H1 (cell line): ENCODE measurements at regions not wholly inside any gene's neighbourhood (a gene's known extent, or its start where the extent isn't known, plus 50 kb on each side); places are given as distances from the start of the nearest gene placed in this dataset.

Source experiments
- CTCF ChIA-PET: fragments of 300-600 bp; sonication (Branson Sonifier 250); formaldehyde crosslinking; loops from one replicate; lab custom pipeline; 2021; ENCODE audit not compliant: partially characterized antibody; lab: Charles Lee
- POLR2A ChIA-PET: fragments of 300-600 bp; sonication (Branson Sonifier 250); formaldehyde crosslinking; loops from one replicate; lab custom pipeline; 2021; ENCODE audit warnings: inconsistent platforms; ENCODE audit not compliant: partially characterized antibody; lab: Charles Lee
- DNase-seq, 2 experiments: peaks; one replicate each; pipeline versions ENCODE4 v3.0.0 to v3.0.0-alpha.2; 2010 to 2022; ENCODE audit warnings: low spot score in 2 of 2, low read depth in 1 of 2, mixed read lengths in 1 of 2
- FAIRE-seq: peaks from 2 replicates; lab custom pipeline; 2011; peaks lifted over from hg19 to GRCh38; lab: Jason Lieb, UNC
- H2AFZ ChIP-seq: 2 replicates; pipeline ENCODE4 v1.8.1; 2012; ENCODE audit warnings: low read length, inconsistent platforms
- H2AK5ac ChIP-seq: 2 replicates; pipeline ENCODE4 v1.6.1; 2013; ENCODE audit warnings: low read depth, low read length
- H2BK120ac ChIP-seq: replicated peaks from 2 replicates; pipeline ENCODE3; 2013; ENCODE audit warnings: low read depth, low read length, inconsistent platforms
- H2BK12ac ChIP-seq: 2 replicates; pipeline ENCODE4 v1.6.1; 2013; ENCODE audit warnings: low read depth, low read length
- H2BK15ac ChIP-seq: 2 replicates; pipeline ENCODE4 v1.6.1; 2013; ENCODE audit warnings: low read length
- H2BK20ac ChIP-seq: 2 replicates; pipeline ENCODE4 v1.6.1; 2013; ENCODE audit warnings: low read length
- H2BK5ac ChIP-seq: 2 replicates; pipeline ENCODE4 v1.6.1; 2013; ENCODE audit warnings: low read depth, low read length
- H3K14ac ChIP-seq: 2 replicates; pipeline ENCODE4 v1.6.1; 2013; ENCODE audit warnings: inconsistent platforms; ENCODE audit not compliant: insufficient read length
- H3K18ac ChIP-seq: 2 replicates; pipeline ENCODE4 v1.6.1; 2013; ENCODE audit warnings: low read length; ENCODE audit errors: extremely low read depth
- H3K23ac ChIP-seq: 2 replicates; pipeline ENCODE4 v1.6.1; 2013; ENCODE audit warnings: inconsistent platforms; ENCODE audit not compliant: insufficient read length
- H3K23me2 ChIP-seq: 2 replicates; pipeline ENCODE4 v1.6.1; 2013; ENCODE audit warnings: low read depth, low read length
- H3K27ac ChIP-seq: 2 replicates; pipeline ENCODE4 v1.6.1; 2011; ENCODE audit warnings: low read depth, low read length, inconsistent platforms
- H3K27me3 ChIP-seq, 4 experiments: replicated peaks in 1 of 4; 1 replicate in 1 of 4; 2 replicates in 3 of 4; pipeline versions ENCODE4 v1.6.1 to v1.8.1; 2011 to 2013; ENCODE audit warnings: low read length in 3 of 4, mild to moderate bottlenecking in 3 of 4, inconsistent platforms in 2 of 4, mixed read lengths in 2 of 4, moderate library complexity in 1 of 4; ENCODE audit not compliant: control insufficient read depth in 3 of 4, insufficient read depth in 3 of 4; ENCODE audit errors: extremely low read depth in 1 of 4
- H3K36me3 ChIP-seq, 4 experiments: 2 replicates each; pipeline versions ENCODE4 v1.6.1 to v1.8.1; 2011 to 2013; ENCODE audit warnings: mild to moderate bottlenecking in 4 of 4, low read length in 3 of 4, moderate library complexity in 2 of 4, control low read depth in 1 of 4, inconsistent platforms in 1 of 4; ENCODE audit not compliant: insufficient read depth in 4 of 4, control insufficient read depth in 2 of 4
- H3K4ac ChIP-seq: replicated peaks from 2 replicates; pipeline ENCODE3; 2013; ENCODE audit warnings: low read length, low read depth, mixed read lengths, inconsistent platforms; ENCODE audit not compliant: insufficient read length
- H3K4me1 ChIP-seq, 4 experiments: replicated peaks in 1 of 4; 1 replicate in 1 of 4; 2 replicates in 3 of 4; pipeline versions ENCODE4 v1.6.1 to v1.8.1; 2011 to 2013; ENCODE audit warnings: low read length in 3 of 4, inconsistent platforms in 2 of 4, mixed read lengths in 1 of 4; ENCODE audit not compliant: insufficient read depth in 4 of 4, control insufficient read depth in 3 of 4
- H3K4me2 ChIP-seq, 2 experiments: 2 replicates each; pipeline versions ENCODE4 v1.6.1 to v1.8.1; 2011 to 2013; ENCODE audit warnings: low read depth in 2 of 2, low read length in 2 of 2, control low read depth in 1 of 2, inconsistent platforms in 1 of 2, mild to moderate bottlenecking in 1 of 2; ENCODE audit not compliant: insufficient read depth in 1 of 2
- H3K4me3 ChIP-seq, 4 experiments: fragments of 200-600, 300-600 bp in 1 of 4; sonication (generic), shearing (Covaris generic), sonication (Bioruptor Twin) in 1 of 4; 2 replicates each; pipeline versions ENCODE4 v1.5.1 to v1.8.1; 2011 to 2016; ENCODE audit warnings: low read length in 4 of 4, low read depth in 3 of 4, control low read depth in 2 of 4, inconsistent platforms in 2 of 4, mild to moderate bottlenecking in 2 of 4, mixed read lengths in 1 of 4, moderate library complexity in 1 of 4; ENCODE audit not compliant: insufficient read depth in 2 of 4; ENCODE audit errors: extremely low read depth in 1 of 4
- H3K56ac ChIP-seq: replicated peaks from 2 replicates; pipeline ENCODE3; 2013; ENCODE audit warnings: low read depth, mild to moderate bottlenecking, mixed read lengths, low read length, inconsistent platforms; ENCODE audit not compliant: insufficient read length
- H3K79me1 ChIP-seq: 2 replicates; pipeline ENCODE4 v1.6.1; 2013; ENCODE audit warnings: low read depth, low read length, control low read depth
- H3K79me2 ChIP-seq, 2 experiments: 2 replicates each; pipeline versions ENCODE4 v1.6.1 to v1.8.1; 2012 to 2013; ENCODE audit warnings: low read length in 2 of 2, mild to moderate bottlenecking in 2 of 2, inconsistent platforms in 1 of 2; ENCODE audit not compliant: insufficient read depth in 2 of 2, control insufficient read depth in 1 of 2
- H3K9ac ChIP-seq, 4 experiments: replicated peaks in 1 of 4; 1 replicate in 1 of 4; 2 replicates in 3 of 4; pipeline versions ENCODE4 v1.6.1 to v1.8.1; 2011 to 2013; ENCODE audit warnings: low read depth in 3 of 4, low read length in 3 of 4, control low read depth in 2 of 4, mild to moderate bottlenecking in 2 of 4, moderate library complexity in 2 of 4, inconsistent platforms in 1 of 4; ENCODE audit errors: extremely low read depth in 1 of 4
- H3K9me3 ChIP-seq, 2 experiments: 2 replicates each; pipeline versions ENCODE4 v1.6.1 to v1.8.1; 2012 to 2013; ENCODE audit warnings: mild to moderate bottlenecking in 2 of 2, moderate library complexity in 2 of 2, control low read depth in 1 of 2, inconsistent platforms in 1 of 2, low read depth in 1 of 2, low read length in 1 of 2, mixed read lengths in 1 of 2; ENCODE audit not compliant: insufficient read depth in 2 of 2
- H4K20me1 ChIP-seq, 2 experiments: replicated peaks in 1 of 2; 2 replicates each; pipeline versions ENCODE3 to v1.8.1; 2011 to 2013; ENCODE audit warnings: inconsistent platforms in 2 of 2, low read length in 2 of 2, mild to moderate bottlenecking in 1 of 2; ENCODE audit not compliant: insufficient read depth in 2 of 2, control insufficient read depth in 1 of 2
- H4K5ac ChIP-seq: 2 replicates; pipeline ENCODE4 v1.6.1; 2013; ENCODE audit warnings: low read length, low read depth, mixed read lengths, inconsistent platforms; ENCODE audit not compliant: insufficient read length
- H4K8ac ChIP-seq: 2 replicates; pipeline ENCODE4 v1.8.0; 2013; ENCODE audit warnings: mild to moderate bottlenecking, moderate library complexity, low read length, inconsistent platforms; ENCODE audit not compliant: insufficient read depth; ENCODE audit errors: extremely low read depth
- H4K91ac ChIP-seq: replicated peaks from 2 replicates; pipeline ENCODE3; 2013; ENCODE audit warnings: low read length, mixed read lengths, inconsistent platforms; ENCODE audit not compliant: insufficient read length
- KDM4A ChIP-seq: IDR thresholded peaks from one replicate; pipeline ENCODE4 v1.7.1; 2012; ENCODE audit warnings: low read depth, mild to moderate bottlenecking, moderate library complexity, low read length, inconsistent platforms; ENCODE audit not compliant: severe bottlenecking
- NRF1 ChIP-seq: IDR thresholded peaks from 2 replicates; pipeline ENCODE4 v1.6.1; 2011; ENCODE audit warnings: mild to moderate bottlenecking, low read depth, low read length, improper control_type of control experiment
- WGBS, 2 experiments: shearing (Covaris generic) in 1 of 2; methylation state at CpG; one replicate each; pipeline versions ENCODE4 v1.1.6 to v1.1.7; 2013 to 2015; ENCODE audit warnings: low lambda C conversion rate in 2 of 2, mixed read lengths in 2 of 2, inconsistent platforms in 1 of 2, low coverage in 1 of 2, missing lambda C conversion rate in 1 of 2; ENCODE audit not compliant: insufficient replicate concordance in 2 of 2, insufficient coverage in 1 of 2, insufficient read length in 1 of 2; ENCODE audit errors: extremely low coverage in 1 of 2, missing lambda C conversion rate in 1 of 2; 5-methylcytosine and 5-hydroxymethylcytosine counted together
- TF ChIP-seq, protein P1 (sequence below): IDR thresholded peaks from 2 replicates; pipeline ENCODE4 v1.6.1; 2012; ENCODE audit warnings: inconsistent platforms
- TF ChIP-seq, protein P2 (sequence below): IDR thresholded peaks from 2 replicates; pipeline ENCODE4 v1.6.1; 2012; ENCODE audit warnings: inconsistent platforms

- H3K9ac ChIP-seq: no peak overlapping the region
- peak overlapping the region; percentile 78; the same call in 1 of the 2 replicates for H3K18ac ChIP-seq
- H3K14ac ChIP-seq: no peak overlapping the region
- no peak overlapping the region for H4K5ac ChIP-seq
- peak; percentile 19 for FAIRE-seq
- no peaks in the 10 kb centered on the region for H3K79me1 ChIP-seq
- H2AFZ ChIP-seq: 0 out of 2 replicates have a peak overlapping the region, but pooled peaks have one; percentile 42
- H2BK20ac ChIP-seq: no peak overlapping the region
- no peak overlapping the region for H3K27ac ChIP-seq
- no peak overlapping the region for H2BK120ac ChIP-seq
- peak overlapping the region; percentile 13 to 16; a peak in 1 of 4 replicates for H3K4me2 ChIP-seq
- no peak overlapping the region for H2BK15ac ChIP-seq
- H3K9me3 ChIP-seq: peaks cover 0 to 7% of the 10 kb centered on the region in 2 experiments; a peak in 3 of 4 replicates
- no peak overlapping the region for H4K8ac ChIP-seq
- no peak overlapping the region for H3K23ac ChIP-seq
- H2BK12ac ChIP-seq: 0 out of 2 replicates have a peak overlapping the region, but pooled peaks have one; percentile 39
- H4K20me1 ChIP-seq: no peaks in the 10 kb centered on the region
- peaks cover 0 to 9% (median 2%) of the 10 kb centered on the region in 4 experiments; a peak in 3 of 7 replicates for H3K4me1 ChIP-seq
- no peak for DNase-seq
- H3K27me3 ChIP-seq: no peaks in the 10 kb centered on the region; a peak in 3 of 7 replicates
- WGBS, 2 experiments: 71% methylated on average over 23 of the region's 23 CpGs; no CpG with 5 or more reads in 1 of the 2 experiments
- no peak overlapping the region for H3K4ac ChIP-seq
- CTCF ChIA-PET: interaction anchor here (0.7 to 1.4 kb wide), 3 partner anchors 8 to 148 kb away, joined by 3 to 4 read pairs (median 3); no protein-coding TSS in a partner anchor
- no peaks in the 10 kb centered on the region for H3K36me3 ChIP-seq
- no peak overlapping the region for H3K56ac ChIP-seq
- no peaks in the 10 kb centered on the region for H3K79me2 ChIP-seq
- H2BK5ac ChIP-seq: no peak overlapping the region
- no peaks in the 10 kb centered on the region for H3K23me2 ChIP-seq
- TF ChIP-seq NRF1 (no peak), KDM4A (no peak)
- TF ChIP-seq, protein P1, sequence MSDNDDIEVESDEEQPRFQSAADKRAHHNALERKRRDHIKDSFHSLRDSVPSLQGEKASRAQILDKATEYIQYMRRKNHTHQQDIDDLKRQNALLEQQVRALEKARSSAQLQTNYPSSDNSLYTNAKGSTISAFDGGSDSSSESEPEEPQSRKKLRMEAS: 0 out of 2 replicates have a peak, but pooled peaks have one; percentile 54
- TF ChIP-seq, protein P2, sequence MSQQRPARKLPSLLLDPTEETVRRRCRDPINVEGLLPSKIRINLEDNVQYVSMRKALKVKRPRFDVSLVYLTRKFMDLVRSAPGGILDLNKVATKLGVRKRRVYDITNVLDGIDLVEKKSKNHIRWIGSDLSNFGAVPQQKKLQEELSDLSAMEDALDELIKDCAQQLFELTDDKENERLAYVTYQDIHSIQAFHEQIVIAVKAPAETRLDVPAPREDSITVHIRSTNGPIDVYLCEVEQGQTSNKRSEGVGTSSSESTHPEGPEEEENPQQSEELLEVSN: peak; percentile 65; the same call in 1 of the 2 replicates
- TF ChIP-seq, all 59 proteins: peak for 2
- Histone ChIP-seq H3K4me3 (no peak overlapping the region), H2AK5ac (no peak overlapping the region), H4K91ac (no peak overlapping the region)
- POLR2A ChIA-PET: no interaction called here
These were observed 635.4 kb downstream of the IRX1 start for GRCh38 chr5:4230786-4231641.
